Progenitor cell of endocrine pancreas (in vitro differentiated cells): ENCODE measurements at regions not wholly inside any gene's neighbourhood (a gene's known extent, or its start where the extent isn't known, plus 50 kb on each side); places are given as distances from the start of the nearest gene placed in this dataset.

Experiments used
- DNase-seq: peaks from one replicate; pipeline ENCODE4 v3.0.0; 2021; ENCODE audit warnings: low spot score; ENCODE audit not compliant: unreplicated experiment
- H3K27ac Mint-ChIP-seq: 2 replicates; pipeline ENCODE4 v1.8.0; 2021; ENCODE audit warnings: mild to moderate bottlenecking, moderate library complexity, mixed read lengths
- H3K27me3 Mint-ChIP-seq: 2 replicates; pipeline ENCODE4 v1.8.0; 2021; ENCODE audit warnings: mixed read lengths
- H3K36me3 Mint-ChIP-seq: 2 replicates; pipeline ENCODE4 v1.8.0; 2022; ENCODE audit warnings: mixed read lengths; ENCODE audit not compliant: insufficient read depth
- H3K4me1 Mint-ChIP-seq: 2 replicates; pipeline ENCODE4 v1.8.0; 2021; ENCODE audit warnings: low read depth, mixed read lengths
- H3K4me3 Mint-ChIP-seq: 2 replicates; pipeline ENCODE4 v1.8.0; 2021; ENCODE audit warnings: low read depth, mild to moderate bottlenecking, moderate library complexity, mixed read lengths
- H3K9me3 Mint-ChIP-seq: 2 replicates; pipeline ENCODE4 v1.8.0; 2021; ENCODE audit warnings: low read depth, mixed read lengths
- TF ChIP-seq, protein P1 (sequence below): fragments of 200-600 bp; sonication (generic); IDR thresholded peaks from one replicate; pipeline ENCODE4 v1.5.0; 2021; ENCODE audit warnings: antibody characterized with exemption, mild to moderate bottlenecking; ENCODE audit not compliant: unreplicated experiment

DNA sequence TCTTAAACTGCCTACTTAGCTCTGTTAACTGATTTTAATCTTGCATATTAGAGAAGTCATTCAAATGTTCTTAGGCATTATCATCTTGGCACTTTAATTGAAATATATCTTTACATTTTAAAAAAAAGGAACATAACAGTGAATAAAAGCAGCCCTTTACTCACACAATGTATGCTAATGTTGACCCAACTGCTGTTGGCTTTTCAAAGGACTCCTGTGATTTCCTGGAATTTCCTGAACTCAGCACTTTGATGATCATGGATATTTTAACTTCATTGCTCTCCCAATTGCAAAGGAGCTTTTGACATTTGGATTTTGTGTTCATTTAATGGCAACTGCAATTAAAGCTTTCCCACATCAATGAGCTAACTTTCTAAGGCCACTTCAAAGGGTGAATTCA, 1230.3 kb downstream of the DIAPH3 start:
- no peaks in the 10 kb centered on the region for H3K9me3 Mint-ChIP-seq
- no peak for DNase-seq
- no peaks in the 10 kb centered on the region for H3K36me3 Mint-ChIP-seq
- no peaks in the 10 kb centered on the region for H3K27me3 Mint-ChIP-seq
- no peaks in the 10 kb centered on the region for H3K4me1 Mint-ChIP-seq
- TF ChIP-seq, protein P1, sequence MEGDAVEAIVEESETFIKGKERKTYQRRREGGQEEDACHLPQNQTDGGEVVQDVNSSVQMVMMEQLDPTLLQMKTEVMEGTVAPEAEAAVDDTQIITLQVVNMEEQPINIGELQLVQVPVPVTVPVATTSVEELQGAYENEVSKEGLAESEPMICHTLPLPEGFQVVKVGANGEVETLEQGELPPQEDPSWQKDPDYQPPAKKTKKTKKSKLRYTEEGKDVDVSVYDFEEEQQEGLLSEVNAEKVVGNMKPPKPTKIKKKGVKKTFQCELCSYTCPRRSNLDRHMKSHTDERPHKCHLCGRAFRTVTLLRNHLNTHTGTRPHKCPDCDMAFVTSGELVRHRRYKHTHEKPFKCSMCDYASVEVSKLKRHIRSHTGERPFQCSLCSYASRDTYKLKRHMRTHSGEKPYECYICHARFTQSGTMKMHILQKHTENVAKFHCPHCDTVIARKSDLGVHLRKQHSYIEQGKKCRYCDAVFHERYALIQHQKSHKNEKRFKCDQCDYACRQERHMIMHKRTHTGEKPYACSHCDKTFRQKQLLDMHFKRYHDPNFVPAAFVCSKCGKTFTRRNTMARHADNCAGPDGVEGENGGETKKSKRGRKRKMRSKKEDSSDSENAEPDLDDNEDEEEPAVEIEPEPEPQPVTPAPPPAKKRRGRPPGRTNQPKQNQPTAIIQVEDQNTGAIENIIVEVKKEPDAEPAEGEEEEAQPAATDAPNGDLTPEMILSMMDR: no peak
- H3K4me3 Mint-ChIP-seq: no peak overlapping the region
- H3K27ac Mint-ChIP-seq: no peak overlapping the region

DNA sequence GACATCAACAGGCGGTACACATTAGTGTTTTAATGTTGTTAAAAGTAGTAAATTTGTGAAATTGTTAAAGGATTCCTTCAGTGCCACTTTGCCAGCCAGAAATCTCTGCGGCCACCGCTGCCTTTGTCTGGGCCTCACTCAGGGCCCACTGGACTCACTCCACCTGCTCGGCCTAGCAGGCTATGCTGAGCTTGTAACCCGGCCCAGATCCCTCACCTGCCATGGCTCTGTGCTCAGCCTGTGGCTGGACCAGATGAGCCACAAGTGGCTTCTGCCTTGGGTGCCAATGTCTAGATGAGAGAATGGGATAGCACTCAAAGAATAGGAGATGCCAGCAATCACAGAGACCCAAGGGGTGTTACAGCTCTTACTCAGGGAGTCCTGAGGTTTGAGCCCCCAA, 1228.0 kb downstream of the DIAPH3 start:
- TF ChIP-seq, protein P1: no peak
- Mint-ChIP-seq H3K27me3 (no peaks in the 10 kb centered on the region), H3K36me3 (no peaks in the 10 kb centered on the region), H3K4me3 (no peak overlapping the region), H3K27ac (no peak overlapping the region), H3K9me3 (no peaks in the 10 kb centered on the region), H3K4me1 (no peaks in the 10 kb centered on the region)
- no peak for DNase-seq

DNA sequence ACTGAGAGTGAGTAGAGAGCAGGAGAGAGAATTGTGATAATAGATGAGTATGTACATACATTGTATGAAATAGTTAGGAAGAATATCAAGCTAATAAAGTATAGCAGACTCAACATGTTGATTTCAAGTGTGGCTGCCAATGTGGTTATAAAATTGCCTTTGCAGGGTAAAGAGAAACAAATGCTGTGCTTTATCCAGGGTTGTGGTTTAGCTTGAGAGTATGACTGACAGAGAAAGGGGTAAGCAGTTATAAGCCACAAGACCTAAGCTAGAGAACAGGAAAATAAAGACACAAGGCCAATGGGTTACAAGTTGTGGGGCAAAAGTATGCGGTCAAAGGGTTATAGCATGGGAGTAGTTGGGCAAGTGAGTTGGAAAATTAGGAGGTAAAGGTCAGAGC, 1217.5 kb downstream of the DIAPH3 start:
- peaks cover 33% of the 10 kb centered on the region for H3K9me3 Mint-ChIP-seq
- H3K27ac Mint-ChIP-seq: no peak overlapping the region
- no peaks in the 10 kb centered on the region for H3K4me1 Mint-ChIP-seq
- peaks cover 6% of the 10 kb centered on the region for H3K36me3 Mint-ChIP-seq
- no peaks in the 10 kb centered on the region for H3K27me3 Mint-ChIP-seq
- no peak overlapping the region for H3K4me3 Mint-ChIP-seq
- TF ChIP-seq, protein P1: no peak
- DNase-seq: no peak

DNA sequence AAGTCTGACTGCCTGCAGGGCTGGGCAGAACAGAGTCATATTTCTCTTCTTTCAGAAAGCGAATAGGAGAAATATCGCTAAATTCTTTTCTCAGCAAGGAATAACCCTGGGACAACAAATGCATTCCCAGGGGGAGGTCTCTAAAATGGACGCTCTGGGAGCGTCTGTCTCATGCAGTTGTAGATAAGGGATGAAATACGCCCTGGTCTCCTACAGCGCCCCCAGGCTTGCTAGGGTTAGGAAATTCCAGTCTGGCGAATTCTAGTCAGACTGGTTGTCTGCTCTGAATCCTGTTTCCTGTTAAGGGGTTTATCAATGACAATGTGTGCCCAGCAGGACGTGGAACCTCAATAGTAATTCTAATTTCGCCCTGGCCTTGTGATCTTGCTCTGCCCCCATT, 1214.1 kb downstream of the DIAPH3 start:
- Mint-ChIP-seq H3K36me3 (peaks cover 6% of the 10 kb centered on the region), H3K4me3 (no peak overlapping the region), H3K4me1 (peaks cover 3% of the 10 kb centered on the region), H3K27ac (no peak overlapping the region), H3K27me3 (no peaks in the 10 kb centered on the region), H3K9me3 (peaks cover 41% of the 10 kb centered on the region)
- DNase-seq: no peak
- TF ChIP-seq, protein P1: no peak

DNA sequence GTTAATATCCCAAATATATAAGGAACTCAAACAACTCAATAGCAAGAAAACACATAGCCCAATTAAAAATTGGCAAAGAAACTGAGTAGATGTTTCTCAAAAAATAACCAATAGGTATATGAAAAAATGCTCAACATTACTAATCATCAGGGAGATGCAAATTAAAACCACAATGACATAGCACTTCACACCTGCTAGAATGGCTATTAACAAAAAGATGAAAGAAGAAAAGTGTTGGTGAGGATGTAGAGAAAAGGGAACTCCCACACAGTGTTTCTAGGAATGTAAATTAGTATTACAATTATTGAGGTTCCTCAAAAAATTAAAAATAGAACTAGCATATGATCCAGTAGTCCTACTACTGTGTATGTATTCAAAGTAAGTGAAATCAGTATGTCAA, 1212.8 kb downstream of the DIAPH3 start:
- no peak overlapping the region for H3K4me3 Mint-ChIP-seq
- H3K9me3 Mint-ChIP-seq: peaks cover 43% of the 10 kb centered on the region

More for the DNA sequence above, 1212.8 kb downstream of the DIAPH3 start:
- DNase-seq: no peak
- H3K27me3 Mint-ChIP-seq: no peaks in the 10 kb centered on the region
- TF ChIP-seq, protein P1: no peak
- no peak overlapping the region for H3K27ac Mint-ChIP-seq
- peaks cover 3% of the 10 kb centered on the region for H3K4me1 Mint-ChIP-seq
- H3K36me3 Mint-ChIP-seq: peaks cover 6% of the 10 kb centered on the region
